ENCODE measurements at regions not wholly inside any gene's neighbourhood (a gene's known extent, or its start where the extent isn't known, plus 50 kb on each side); places are given as distances from the start of the nearest gene placed in this dataset.

GRCh38 chr2:17124575-17125318 is 393.5 kb downstream of the RAD51AP2 start:
- no peak for TF ChIP-seq EZH2 (IDR thresholded peaks at IDR 0.05)
- TF ChIP-seq, protein P1, sequence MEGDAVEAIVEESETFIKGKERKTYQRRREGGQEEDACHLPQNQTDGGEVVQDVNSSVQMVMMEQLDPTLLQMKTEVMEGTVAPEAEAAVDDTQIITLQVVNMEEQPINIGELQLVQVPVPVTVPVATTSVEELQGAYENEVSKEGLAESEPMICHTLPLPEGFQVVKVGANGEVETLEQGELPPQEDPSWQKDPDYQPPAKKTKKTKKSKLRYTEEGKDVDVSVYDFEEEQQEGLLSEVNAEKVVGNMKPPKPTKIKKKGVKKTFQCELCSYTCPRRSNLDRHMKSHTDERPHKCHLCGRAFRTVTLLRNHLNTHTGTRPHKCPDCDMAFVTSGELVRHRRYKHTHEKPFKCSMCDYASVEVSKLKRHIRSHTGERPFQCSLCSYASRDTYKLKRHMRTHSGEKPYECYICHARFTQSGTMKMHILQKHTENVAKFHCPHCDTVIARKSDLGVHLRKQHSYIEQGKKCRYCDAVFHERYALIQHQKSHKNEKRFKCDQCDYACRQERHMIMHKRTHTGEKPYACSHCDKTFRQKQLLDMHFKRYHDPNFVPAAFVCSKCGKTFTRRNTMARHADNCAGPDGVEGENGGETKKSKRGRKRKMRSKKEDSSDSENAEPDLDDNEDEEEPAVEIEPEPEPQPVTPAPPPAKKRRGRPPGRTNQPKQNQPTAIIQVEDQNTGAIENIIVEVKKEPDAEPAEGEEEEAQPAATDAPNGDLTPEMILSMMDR (IDR thresholded peaks at IDR 0.05): no peak

All from neural progenitor cell (in vitro differentiated cells).